ENCODE measurements at regions not wholly inside any gene's neighbourhood (a gene's known extent, or its start where the extent isn't known, plus 50 kb on each side); places are given as distances from the start of the nearest gene placed in this dataset.

DNA sequence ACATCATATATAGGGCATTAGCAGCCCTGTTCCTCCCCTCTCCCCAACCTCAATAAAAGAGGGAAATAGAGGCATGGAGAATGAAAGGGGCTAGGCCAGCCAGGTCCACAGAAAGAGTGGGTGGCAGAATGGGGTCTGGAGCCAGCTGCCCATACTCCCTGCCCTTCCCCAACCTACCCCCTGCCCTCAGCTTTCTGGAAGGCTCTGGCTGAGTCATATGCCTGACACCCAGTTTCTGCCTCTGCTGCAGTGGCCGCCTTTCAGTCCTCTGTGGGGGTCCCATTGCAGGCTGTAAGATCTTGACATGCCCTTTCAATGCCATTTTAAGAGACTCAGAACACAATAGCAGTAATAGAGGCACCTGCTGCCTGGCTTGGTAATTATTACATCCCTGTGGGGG, 95.7 kb downstream of the LINGO1 start:
- no peak overlapping the region for H4K5ac ChIP-seq (ENCODE audit: insufficient read length, low read depth, low read length)
- Mint-ChIP-seq H3K27me3 (ENCODE audit: low read depth) (peaks cover 13% of the 10 kb centered on the region), H3K36me3 (ENCODE audit: insufficient read depth in 1 of 3, low read depth in 3 of 3) (0 out of 7 replicates have a peak, but pooled peaks cover 0 to 2% (median 0%) of the 10 kb centered on the region in 3 experiments), H3K27ac (peak overlapping the region in 1 of 3 experiments; percentile 90; a peak in 3 of 7 replicates), H3K4me1 (peaks cover 70 to 73% of the 10 kb centered on the region in 2 experiments), H3K4me3 (no peak overlapping the region), H3K9me3 (no peaks in the 10 kb centered on the region; a peak in 1 of 5 replicates)
- no peak overlapping the region for H3K56ac ChIP-seq (ENCODE audit: insufficient read length, low read depth, low read length)
- no peaks in the 10 kb centered on the region for H3K9me3 ChIP-seq (ENCODE audit: control insufficient read depth, low read depth, low read length)
- no peaks in the 10 kb centered on the region for H3K79me1 ChIP-seq (ENCODE audit: insufficient read depth, low read depth, low read length, poor library complexity, severe bottlenecking)
- H2AFZ ChIP-seq (ENCODE audit: low read length), result no peak overlapping the region
- H2BK5ac ChIP-seq (ENCODE audit: insufficient read length, low read length), result no peak overlapping the region
- H4K20me1 ChIP-seq (ENCODE audit: control insufficient read depth, insufficient read depth, insufficient read length), result no peaks in the 10 kb centered on the region
- H3K27ac ChIP-seq (ENCODE audit: insufficient read length, low read depth, low read length), result no peak overlapping the region
- H3K27me3 ChIP-seq (ENCODE audit: insufficient read depth, low read length), result no peaks in the 10 kb centered on the region
- no peak overlapping the region for H2AK5ac ChIP-seq (ENCODE audit: insufficient read length, low read length)
- H3K4me2 ChIP-seq (ENCODE audit: insufficient read depth, insufficient read length, low read length), result no peak overlapping the region
- no peak overlapping the region for H3K4ac ChIP-seq (ENCODE audit: low read depth, low read length)
- no peak for DNase-seq
- no peak overlapping the region for H3K14ac ChIP-seq (ENCODE audit: insufficient read depth, low read length)
- no CpG with 5 or more reads among the region's 1 CpG for WGBS (ENCODE audit: extremely low coverage, insufficient read length, low lambda C conversion rate)
- no peak overlapping the region for H3K18ac ChIP-seq (ENCODE audit: insufficient read length, low read depth, low read length)
- peaks cover 25% of the 10 kb centered on the region for H3K4me1 ChIP-seq (ENCODE audit: insufficient read depth, low read length)
- H4K8ac ChIP-seq (replicated peaks; ENCODE audit: insufficient read length, low read depth, low read length), result no peak overlapping the region
- H2BK20ac ChIP-seq (ENCODE audit: low read depth, low read length, poor library complexity, severe bottlenecking), result no peak overlapping the region
- no peak overlapping the region for H3K9ac ChIP-seq (ENCODE audit: extremely low read depth, insufficient read length, low read length)
- no peaks in the 10 kb centered on the region for H3K79me2 ChIP-seq (ENCODE audit: insufficient read depth, low read length)
- no peak overlapping the region for H2BK120ac ChIP-seq (ENCODE audit: low read depth, low read length, poor library complexity, severe bottlenecking)
- H3T11ph ChIP-seq (ENCODE audit: low read length), result no peak overlapping the region
- TF ChIP-seq, protein P1, sequence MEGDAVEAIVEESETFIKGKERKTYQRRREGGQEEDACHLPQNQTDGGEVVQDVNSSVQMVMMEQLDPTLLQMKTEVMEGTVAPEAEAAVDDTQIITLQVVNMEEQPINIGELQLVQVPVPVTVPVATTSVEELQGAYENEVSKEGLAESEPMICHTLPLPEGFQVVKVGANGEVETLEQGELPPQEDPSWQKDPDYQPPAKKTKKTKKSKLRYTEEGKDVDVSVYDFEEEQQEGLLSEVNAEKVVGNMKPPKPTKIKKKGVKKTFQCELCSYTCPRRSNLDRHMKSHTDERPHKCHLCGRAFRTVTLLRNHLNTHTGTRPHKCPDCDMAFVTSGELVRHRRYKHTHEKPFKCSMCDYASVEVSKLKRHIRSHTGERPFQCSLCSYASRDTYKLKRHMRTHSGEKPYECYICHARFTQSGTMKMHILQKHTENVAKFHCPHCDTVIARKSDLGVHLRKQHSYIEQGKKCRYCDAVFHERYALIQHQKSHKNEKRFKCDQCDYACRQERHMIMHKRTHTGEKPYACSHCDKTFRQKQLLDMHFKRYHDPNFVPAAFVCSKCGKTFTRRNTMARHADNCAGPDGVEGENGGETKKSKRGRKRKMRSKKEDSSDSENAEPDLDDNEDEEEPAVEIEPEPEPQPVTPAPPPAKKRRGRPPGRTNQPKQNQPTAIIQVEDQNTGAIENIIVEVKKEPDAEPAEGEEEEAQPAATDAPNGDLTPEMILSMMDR (conservative IDR thresholded peaks at IDR 0.05), result no peak
- no peak overlapping the region for H4K91ac ChIP-seq (ENCODE audit: insufficient read length, low read depth, low read length)
- H3K23ac ChIP-seq (ENCODE audit: insufficient read length, low read depth, low read length), result no peak overlapping the region
- H2BK12ac ChIP-seq (ENCODE audit: insufficient read length, low read depth, low read length), result no peak overlapping the region
- no peak overlapping the region for H2BK15ac ChIP-seq (ENCODE audit: low read depth, low read length)
- no peaks in the 10 kb centered on the region for H3K23me2 ChIP-seq (ENCODE audit: insufficient read length, low read depth, low read length, poor library complexity, severe bottlenecking)

Data from H9 (cell line).